Mesenchymal stem cell (in vitro differentiated cells and primary cell): ENCODE measurements at regions not wholly inside any gene's neighbourhood (a gene's known extent, or its start where the extent isn't known, plus 50 kb on each side); places are given as distances from the start of the nearest gene placed in this dataset.

Experiments used
- DNase-seq: peaks from one replicate; pipeline ENCODE4 v3.0.0-alpha.2; 2013
- H2AFZ ChIP-seq: one replicate; pipeline ENCODE4 v1.6.1; 2013; ENCODE audit warnings: low read depth, mild to moderate bottlenecking, control low read depth, inconsistent platforms, low read length, moderate library complexity
- H2AK5ac ChIP-seq: 2 replicates; pipeline ENCODE4 v1.6.1; 2013; ENCODE audit warnings: low read length, moderate library complexity, mild to moderate bottlenecking, inconsistent platforms; ENCODE audit not compliant: severe bottlenecking
- H2BK120ac ChIP-seq: one replicate; pipeline ENCODE4 v1.6.1; 2013; ENCODE audit warnings: low read depth, mild to moderate bottlenecking, inconsistent platforms, low read length, moderate library complexity
- H2BK12ac ChIP-seq, 2 experiments: one replicate each; pipeline ENCODE4 v1.6.1; 2013; ENCODE audit warnings: inconsistent platforms in 2 of 2, low read length in 2 of 2, mild to moderate bottlenecking in 2 of 2, moderate library complexity in 2 of 2, control low read depth in 1 of 2
- H2BK15ac ChIP-seq: one replicate; pipeline ENCODE4 v1.6.1; 2013; ENCODE audit warnings: mild to moderate bottlenecking, low read depth, inconsistent platforms; ENCODE audit not compliant: poor library complexity, severe bottlenecking
- H2BK5ac ChIP-seq: 2 replicates; pipeline ENCODE4 v1.6.1; 2013; ENCODE audit warnings: low read depth, mild to moderate bottlenecking, low read length, control low read depth, inconsistent platforms; ENCODE audit not compliant: poor library complexity, severe bottlenecking
- H3K14ac ChIP-seq, 2 experiments: one replicate each; pipeline ENCODE4 v1.6.1; 2013; ENCODE audit warnings: inconsistent platforms in 2 of 2, low read length in 2 of 2, control low read depth in 1 of 2, mild to moderate bottlenecking in 1 of 2, moderate library complexity in 1 of 2
- H3K18ac ChIP-seq, 2 experiments: one replicate each; pipeline ENCODE4 v1.6.1; 2013; ENCODE audit warnings: inconsistent platforms in 2 of 2, low read length in 2 of 2, control low read depth in 1 of 2, low read depth in 1 of 2, mild to moderate bottlenecking in 1 of 2
- H3K23ac ChIP-seq, 2 experiments: one replicate each; pipeline ENCODE4 v1.6.1; 2013; ENCODE audit warnings: inconsistent platforms in 2 of 2, low read length in 2 of 2, mild to moderate bottlenecking in 2 of 2, moderate library complexity in 2 of 2, control low read depth in 1 of 2
- H3K27ac ChIP-seq: 2 replicates; pipeline ENCODE4 v1.5.1; 2013; ENCODE audit warnings: mild to moderate bottlenecking, moderate library complexity, low read length, control low read depth, inconsistent platforms; ENCODE audit not compliant: poor library complexity, severe bottlenecking
- H3K27me3 ChIP-seq, 2 experiments: 2 replicates each; pipeline versions ENCODE4 v1.6.1 to v1.7.0; 2013; ENCODE audit warnings: low read length in 2 of 2, mild to moderate bottlenecking in 2 of 2, moderate library complexity in 2 of 2, control low read depth in 1 of 2, inconsistent platforms in 1 of 2; ENCODE audit not compliant: control insufficient read depth in 1 of 2, insufficient read depth in 1 of 2
- H3K36me3 ChIP-seq, 2 experiments: 2 replicates each; pipeline versions ENCODE4 v1.6.1 to v1.7.0; 2013; ENCODE audit warnings: low read length in 2 of 2, control low read depth in 1 of 2, inconsistent platforms in 1 of 2, low read depth in 1 of 2, mild to moderate bottlenecking in 1 of 2; ENCODE audit not compliant: insufficient read depth in 2 of 2, control insufficient read depth in 1 of 2
- H3K4ac ChIP-seq, 2 experiments: one replicate each; pipeline ENCODE4 v1.6.1; 2013; ENCODE audit warnings: inconsistent platforms in 2 of 2, low read length in 2 of 2, mild to moderate bottlenecking in 2 of 2, moderate library complexity in 2 of 2, control low read depth in 1 of 2, low read depth in 1 of 2
- H3K4me1 ChIP-seq: 2 replicates; pipeline ENCODE4 v1.6.1; 2013; ENCODE audit warnings: low read depth, low read length, control low read depth; ENCODE audit not compliant: control insufficient read depth, insufficient read depth
- H3K4me2 ChIP-seq: 2 replicates; pipeline ENCODE4 v1.6.1; 2013; ENCODE audit warnings: low read length, mild to moderate bottlenecking, inconsistent platforms; ENCODE audit not compliant: poor library complexity, severe bottlenecking
- H3K4me3 ChIP-seq, 2 experiments: 2 replicates each; pipeline versions ENCODE4 v1.5.1 to v1.7.0; 2013; ENCODE audit warnings: low read length in 2 of 2, mild to moderate bottlenecking in 2 of 2, control low read depth in 1 of 2, low read depth in 1 of 2; ENCODE audit not compliant: insufficient read depth in 1 of 2
- H3K79me1 ChIP-seq: replicated peaks from 2 replicates; pipeline ENCODE4 v1.6.1; 2013; ENCODE audit warnings: mild to moderate bottlenecking, control low read depth, low read length, inconsistent platforms; ENCODE audit not compliant: poor library complexity, severe bottlenecking
- H3K9ac ChIP-seq: 2 replicates; pipeline ENCODE4 v1.7.0; 2013; ENCODE audit warnings: mild to moderate bottlenecking, low read length, moderate library complexity
- H3K9me3 ChIP-seq: 2 replicates; pipeline ENCODE4 v1.7.0; 2013; ENCODE audit warnings: mild to moderate bottlenecking, low read length; ENCODE audit not compliant: control insufficient read depth
- H4K8ac ChIP-seq: one replicate; pipeline ENCODE4 v1.6.1; 2013; ENCODE audit warnings: inconsistent platforms, mild to moderate bottlenecking, low read length, moderate library complexity
- H4K91ac ChIP-seq: one replicate; pipeline ENCODE4 v1.6.1; 2013; ENCODE audit warnings: mild to moderate bottlenecking, low read length, inconsistent platforms
- WGBS: methylation state at CpG from one replicate; pipeline ENCODE4 v1.1.7; 2013; ENCODE audit warnings: mixed read lengths; 5-methylcytosine and 5-hydroxymethylcytosine counted together

DNA sequence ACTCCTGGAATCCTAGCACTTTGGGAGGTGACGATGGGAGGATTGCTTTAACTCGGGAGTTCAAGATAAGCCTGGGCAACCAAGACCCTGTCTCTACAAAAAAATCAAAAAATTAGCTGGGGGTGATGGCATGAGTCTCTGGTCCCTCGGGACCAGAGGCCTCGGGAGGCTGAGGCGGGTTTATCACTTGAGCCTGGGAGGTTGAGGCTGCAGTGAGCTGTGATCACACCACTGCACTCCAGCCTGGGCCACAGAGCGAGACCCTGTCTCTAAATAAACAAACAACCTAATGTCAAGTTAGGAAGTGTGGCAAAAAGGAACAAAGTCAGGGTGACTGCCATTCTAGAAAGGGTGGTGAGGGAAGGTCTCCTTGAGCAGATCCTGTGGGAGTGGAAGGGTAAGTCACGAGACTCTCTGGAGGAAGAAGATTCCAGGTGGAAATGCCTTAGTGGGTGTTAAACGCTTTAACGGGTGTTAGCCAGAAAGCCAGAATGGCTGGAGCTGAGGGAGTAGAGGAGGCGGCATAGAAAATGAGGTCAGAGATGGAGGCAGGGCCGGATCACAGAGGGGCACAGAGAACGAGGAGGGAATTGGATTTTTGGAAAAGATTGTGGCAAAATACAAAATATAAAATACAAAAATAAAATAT is 62.2 kb upstream of the ATP5PO start:
- H3K79me1 ChIP-seq, result no peaks in the 10 kb centered on the region
- no peak overlapping the region for H3K14ac ChIP-seq
- no peaks in the 10 kb centered on the region for H3K9me3 ChIP-seq
- peak overlapping the region in 1 of 2 experiments; percentile 54 for H3K4ac ChIP-seq
- H3K4me2 ChIP-seq, result no peak overlapping the region
- H2AK5ac ChIP-seq, result peak overlapping the region; percentile 83
- H2BK5ac ChIP-seq, result no peak overlapping the region
- no peaks in the 10 kb centered on the region for H3K36me3 ChIP-seq
- H2AFZ ChIP-seq, result no peak overlapping the region
- H3K4me1 ChIP-seq, result peaks cover 15% of the 10 kb centered on the region
- H2BK120ac ChIP-seq, result peak overlapping the region; percentile 56
- H3K18ac ChIP-seq, result peak overlapping the region; percentile 0 to 63
- H4K91ac ChIP-seq, result peak overlapping the region; percentile 49
- peak overlapping the region; percentile 96 for H3K27ac ChIP-seq
- H3K9ac ChIP-seq, result peak overlapping the region; percentile 84
- H3K23ac ChIP-seq, result no peak overlapping the region
- peak overlapping the region; percentile 87 to 93 for H2BK12ac ChIP-seq
- no peak overlapping the region for H2BK15ac ChIP-seq
- H3K4me3 ChIP-seq, result peak overlapping the region in 1 of 2 experiments; percentile 59
- no peak overlapping the region for H4K8ac ChIP-seq
- no peaks in the 10 kb centered on the region for H3K27me3 ChIP-seq
- WGBS, result 82% methylated on average over 8 of the region's 12 CpGs
- DNase-seq, result no peak

DNA sequence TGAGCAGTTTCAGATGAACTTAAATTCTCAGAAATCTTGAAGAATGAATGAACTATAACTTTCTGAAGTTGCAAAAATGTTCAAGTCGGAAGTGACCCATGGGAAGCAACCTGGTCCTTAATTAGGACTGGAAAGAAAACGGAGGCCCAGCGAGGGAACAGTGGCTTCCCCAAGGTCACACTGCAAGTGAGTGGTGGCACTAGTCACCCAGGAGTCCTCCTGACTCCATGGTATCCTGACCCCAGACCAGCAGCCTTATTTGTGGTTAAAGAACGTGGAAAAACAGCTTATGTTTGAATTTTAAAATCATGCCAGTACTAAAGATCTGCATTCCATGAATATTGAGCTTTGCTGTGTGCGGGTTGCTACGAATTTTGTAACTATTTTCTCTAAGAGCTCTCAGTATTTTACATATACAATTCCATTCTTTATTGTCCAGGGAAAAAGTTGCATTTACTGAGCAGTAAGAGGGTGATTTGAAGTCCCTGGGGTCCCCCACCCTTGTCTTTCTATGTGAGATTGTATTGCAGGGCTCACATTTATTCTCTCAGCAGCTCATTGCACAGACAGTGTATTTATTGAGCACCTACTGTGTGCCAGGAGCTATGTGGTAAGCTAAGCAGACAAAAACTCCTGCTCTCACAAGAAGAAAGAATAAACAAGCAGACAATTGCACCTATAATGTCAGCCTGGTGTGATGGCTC is 61.6 kb upstream of the ATP5PO start:
- WGBS, result 6% methylated on average over 3 of the region's 6 CpGs
- H3K9ac ChIP-seq, result peak overlapping the region; percentile 84
- no peak overlapping the region for H2AFZ ChIP-seq

GRCh38 chr21:33976082-33977016 is 60.7 kb upstream of the ATP5PO start:
- Histone ChIP-seq H2AFZ (no peak overlapping the region), H3K4me1 (peaks cover 18% of the 10 kb centered on the region), H3K4ac (peak overlapping the region; percentile 65 to 94), H3K27me3 (no peaks in the 10 kb centered on the region), H4K8ac (peak overlapping the region; percentile 63), H3K9me3 (no peaks in the 10 kb centered on the region), H4K91ac (peak overlapping the region; percentile 5), H2BK12ac (peak overlapping the region; percentile 50 to 81), H2BK15ac (no peak overlapping the region), H3K23ac (no peak overlapping the region), H3K4me3 (peak overlapping the region in 1 of 2 experiments; percentile 59), H3K79me1 (no peaks in the 10 kb centered on the region), H3K36me3 (no peaks in the 10 kb centered on the region), H2BK5ac (peak overlapping the region; percentile 92), H3K9ac (peak overlapping the region; percentile 84), H2AK5ac (peak overlapping the region; percentile 19), H3K18ac (peak overlapping the region; percentile 16 to 87), H2BK120ac (peak overlapping the region; percentile 99), H3K14ac (no peak overlapping the region), H3K4me2 (peak overlapping the region; percentile 5), H3K27ac (peak overlapping the region; percentile 96)
- WGBS, result 0% methylated on average over 9 of the region's 14 CpGs
- DNase-seq, result peak; percentile 95

More for the DNA sequence above, 61.6 kb upstream of the ATP5PO start:
- peak overlapping the region in 1 of 2 experiments; percentile 77 for H3K4ac ChIP-seq
- peak overlapping the region; percentile 73 to 81 for H3K18ac ChIP-seq
- H2BK15ac ChIP-seq, result no peak overlapping the region
- no peaks in the 10 kb centered on the region for H3K9me3 ChIP-seq
- H3K36me3 ChIP-seq, result no peaks in the 10 kb centered on the region
- no peak overlapping the region for H3K14ac ChIP-seq
- H3K27ac ChIP-seq, result peak overlapping the region; percentile 96
- peak overlapping the region; percentile 49 for H4K91ac ChIP-seq
- peak overlapping the region; percentile 45 for H4K8ac ChIP-seq
- peak overlapping the region; percentile 3 for H3K4me2 ChIP-seq
- H3K79me1 ChIP-seq, result no peaks in the 10 kb centered on the region
- no peak overlapping the region for H3K23ac ChIP-seq
- peak overlapping the region; percentile 56 for H2BK120ac ChIP-seq
- peak overlapping the region in 1 of 2 experiments; percentile 59 for H3K4me3 ChIP-seq
- no peak for DNase-seq
- H3K4me1 ChIP-seq, result peaks cover 18% of the 10 kb centered on the region
- H3K27me3 ChIP-seq, result no peaks in the 10 kb centered on the region
- H2BK5ac ChIP-seq, result no peak overlapping the region
- peak overlapping the region; percentile 83 for H2AK5ac ChIP-seq
- peak overlapping the region; percentile 87 to 93 for H2BK12ac ChIP-seq
